ENCODE measurements at regions not wholly inside any gene's neighbourhood (a gene's known extent, or its start where the extent isn't known, plus 50 kb on each side); places are given as distances from the start of the nearest gene placed in this dataset.

DNA sequence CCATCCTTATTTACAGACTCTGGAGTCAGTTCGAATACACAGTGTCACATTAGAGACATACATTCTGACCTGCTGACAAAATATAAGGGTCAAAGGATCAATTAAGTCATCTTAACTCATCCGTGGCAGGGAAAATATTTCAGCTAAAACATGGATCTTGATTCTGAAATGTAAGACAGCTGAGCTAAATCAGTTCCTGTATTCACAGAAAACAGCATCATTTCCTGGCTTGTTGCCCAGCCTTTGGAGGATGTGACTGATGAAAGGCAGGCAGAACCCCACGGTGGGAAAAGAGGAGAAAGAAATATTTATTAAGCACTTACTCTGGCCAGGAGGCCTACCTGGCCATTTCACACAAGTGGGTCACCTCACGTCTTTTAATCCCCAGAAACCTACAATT, 101.9 kb downstream of the GAS2L3 start:
- DNase-seq (ENCODE audit: low spot score): no peak
- no peak for TF ChIP-seq CTCF (IDR thresholded peaks at IDR 0.05; ENCODE audit: extremely low read depth, missing control alignments)

GRCh38 chr12:100681074-100681473, 107.6 kb downstream of the GAS2L3 start:
- no peak for TF ChIP-seq CTCF (IDR thresholded peaks at IDR 0.05; ENCODE audit: extremely low read depth, missing control alignments)
- DNase-seq (ENCODE audit: low spot score): no peak

DNA sequence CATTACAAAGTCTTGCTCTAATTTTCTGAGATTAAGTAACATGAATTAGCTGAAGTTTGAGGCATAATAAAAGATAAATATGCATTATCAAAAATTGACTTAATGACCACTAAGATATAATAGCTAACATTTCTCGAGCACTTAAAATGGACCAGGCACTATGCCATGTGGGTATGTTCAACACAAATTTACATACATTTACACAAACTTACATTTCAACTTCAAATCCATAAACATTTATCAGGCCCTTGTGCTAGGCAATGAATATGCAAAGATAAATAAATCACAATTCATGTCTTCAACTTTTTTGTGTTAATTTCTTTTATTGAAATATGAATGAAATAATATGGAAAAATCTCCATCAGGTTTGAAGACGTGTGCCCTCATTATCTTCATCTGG, 108.7 kb downstream of the GAS2L3 start:
- no peak for DNase-seq (ENCODE audit: low spot score)
- no peak for TF ChIP-seq CTCF (IDR thresholded peaks at IDR 0.05; ENCODE audit: extremely low read depth, missing control alignments)

GRCh38 chr12:100687686-100688085, 106.9 kb upstream of the ANO4 start:
- no peak for TF ChIP-seq CTCF (IDR thresholded peaks at IDR 0.05; ENCODE audit: extremely low read depth, missing control alignments)
- DNase-seq (ENCODE audit: low spot score): no peak

DNA sequence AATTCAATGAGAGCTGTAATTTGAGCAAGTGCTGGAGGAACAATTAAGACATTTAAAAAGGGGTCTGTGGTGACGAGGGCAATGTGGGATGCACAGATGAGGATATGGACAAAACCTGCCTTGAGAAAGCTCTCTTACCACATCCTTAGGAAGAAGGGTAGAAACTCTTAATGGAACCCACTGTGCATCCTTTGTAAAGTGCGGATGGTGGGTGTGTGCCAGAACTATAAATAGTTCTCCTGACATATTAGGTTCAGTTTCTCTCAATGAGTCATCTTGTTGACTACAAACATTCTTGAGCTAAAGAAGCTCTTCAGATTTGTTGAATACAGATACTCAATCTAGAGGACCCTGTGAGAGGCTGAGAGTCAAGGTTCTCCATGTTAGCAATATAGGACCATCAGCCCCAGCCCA, 106.1 kb upstream of the ANO4 start:
- DNase-seq (ENCODE audit: low spot score): no peak
- no peak for TF ChIP-seq CTCF (IDR thresholded peaks at IDR 0.05; ENCODE audit: extremely low read depth, missing control alignments)

GRCh38 chr12:100692502-100692901, 102.1 kb upstream of the ANO4 start:
- TF ChIP-seq CTCF (IDR thresholded peaks at IDR 0.05; ENCODE audit: extremely low read depth, missing control alignments): no peak
- DNase-seq (ENCODE audit: low spot score): no peak

GRCh38 chr12:100698518-100698917, 96.1 kb upstream of the ANO4 start:
- no peak for DNase-seq (ENCODE audit: low spot score)
- TF ChIP-seq CTCF (IDR thresholded peaks at IDR 0.05; ENCODE audit: extremely low read depth, missing control alignments): no peak
